ENCODE measurements at regions not wholly inside any gene's neighbourhood (a gene's known extent, or its start where the extent isn't known, plus 50 kb on each side); places are given as distances from the start of the nearest gene placed in this dataset.
"Not testable (repeated sequence)": the region's sequence is repeated elsewhere in the genome, so short reads cannot be mapped to it uniquely, and the experiment has no call there.

- Histone ChIP-seq H3K27me3 (replicated peaks) (no peaks in the 10 kb centered on the region), H3K27ac (no peak overlapping the region), H3K36me3 (no peaks in the 10 kb centered on the region), H3K4me3 (no peak overlapping the region), H3K9me3 (replicated peaks) (no peaks in the 10 kb centered on the region), H3K4me1 (replicated peaks) (no peaks in the 10 kb centered on the region)
- peak in 1 of 2 experiments; percentile 26 for DNase-seq (ENCODE audit: low read depth in 1 of 2, low spot score in 2 of 2)
Measured at GRCh38 chr9:93807166-93808074, 147.7 kb downstream of the BARX1 start.

GRCh38 chr9:93801581-93802284 is 153.4 kb downstream of the BARX1 start:
- DNase-seq (ENCODE audit: low read depth in 1 of 2, low spot score in 2 of 2): no peak
- no peaks in the 10 kb centered on the region for H3K9me3 ChIP-seq (replicated peaks)
- no peaks in the 10 kb centered on the region for H3K4me1 ChIP-seq (replicated peaks)
- no peaks in the 10 kb centered on the region for H3K36me3 ChIP-seq
- no peak overlapping the region for H3K4me3 ChIP-seq
- H3K27ac ChIP-seq: no peak overlapping the region
- no peaks in the 10 kb centered on the region for H3K27me3 ChIP-seq (replicated peaks)

- no peak for DNase-seq (ENCODE audit: low read depth in 1 of 2, low spot score in 2 of 2)
- no peaks in the 10 kb centered on the region for H3K9me3 ChIP-seq (replicated peaks)
- no peak overlapping the region for H3K27ac ChIP-seq
- H3K36me3 ChIP-seq: no peaks in the 10 kb centered on the region
- H3K27me3 ChIP-seq (replicated peaks): no peaks in the 10 kb centered on the region
- H3K4me1 ChIP-seq (replicated peaks): no peaks in the 10 kb centered on the region
- H3K4me3 ChIP-seq: no peak overlapping the region
Measured at GRCh38 chr9:93801120-93801519, 154.0 kb downstream of the BARX1 start.

- Histone ChIP-seq H3K27me3 (replicated peaks) (no peaks in the 10 kb centered on the region; the same call in 1 of the 2 replicates), H3K4me1 (replicated peaks) (no peaks in the 10 kb centered on the region), H3K4me3 (no peak overlapping the region), H3K27ac (no peak overlapping the region), H3K9me3 (replicated peaks) (no peaks in the 10 kb centered on the region), H3K36me3 (no peaks in the 10 kb centered on the region)
- no peak for DNase-seq (ENCODE audit: low read depth in 1 of 2, low spot score in 2 of 2)
Measured at GRCh38 chr9:93792358-93792757, 162.8 kb downstream of the BARX1 start.

GRCh38 chr9:93786204-93786603 is 169.0 kb downstream of the BARX1 start:
- H3K36me3 ChIP-seq: no peaks in the 10 kb centered on the region
- H3K9me3 ChIP-seq (replicated peaks): no peaks in the 10 kb centered on the region
- H3K27me3 ChIP-seq (replicated peaks): no peaks in the 10 kb centered on the region; the same call in 1 of the 2 replicates
- no peaks in the 10 kb centered on the region for H3K4me1 ChIP-seq (replicated peaks)
- DNase-seq (ENCODE audit: low read depth in 1 of 2, low spot score in 2 of 2): no peak
- no peak overlapping the region for H3K4me3 ChIP-seq
- no peak overlapping the region for H3K27ac ChIP-seq

- H3K4me3 ChIP-seq: no peak overlapping the region
- H3K36me3 ChIP-seq: no peaks in the 10 kb centered on the region
- DNase-seq (ENCODE audit: low read depth in 1 of 2, low spot score in 2 of 2): no peak
- H3K4me1 ChIP-seq (replicated peaks): no peaks in the 10 kb centered on the region
- no peaks in the 10 kb centered on the region for H3K9me3 ChIP-seq (replicated peaks)
- no peak overlapping the region for H3K27ac ChIP-seq
- H3K27me3 ChIP-seq (replicated peaks): no peaks in the 10 kb centered on the region
Measured at GRCh38 chr9:93776873-93777272, 178.3 kb downstream of the BARX1 start.

GRCh38 chr9:93776256-93776655 is 178.9 kb downstream of the BARX1 start:
- Histone ChIP-seq H3K9me3 (replicated peaks) (no peaks in the 10 kb centered on the region), H3K27me3 (replicated peaks) (no peaks in the 10 kb centered on the region), H3K4me3 (no peak overlapping the region), H3K36me3 (no peaks in the 10 kb centered on the region), H3K27ac (no peak overlapping the region), H3K4me1 (replicated peaks) (no peaks in the 10 kb centered on the region)
- DNase-seq (ENCODE audit: low read depth in 1 of 2, low spot score in 2 of 2): no peak

- no peaks in the 10 kb centered on the region for H3K27me3 ChIP-seq (replicated peaks)
- no peaks in the 10 kb centered on the region for H3K9me3 ChIP-seq (replicated peaks)
- H3K27ac ChIP-seq: no peak overlapping the region
- no peaks in the 10 kb centered on the region for H3K36me3 ChIP-seq
- no peak for DNase-seq (ENCODE audit: low read depth in 1 of 2, low spot score in 2 of 2)
- H3K4me3 ChIP-seq: no peak overlapping the region
- H3K4me1 ChIP-seq (replicated peaks): no peaks in the 10 kb centered on the region
Measured at GRCh38 chr9:93774331-93775102, 180.6 kb downstream of the BARX1 start.

GRCh38 chr9:93771276-93771675 is 183.9 kb downstream of the BARX1 start:
- no peak for DNase-seq (ENCODE audit: low read depth in 1 of 2, low spot score in 2 of 2)
- Histone ChIP-seq H3K27me3 (replicated peaks) (no peaks in the 10 kb centered on the region), H3K27ac (no peak overlapping the region), H3K36me3 (no peaks in the 10 kb centered on the region), H3K9me3 (replicated peaks) (no peaks in the 10 kb centered on the region), H3K4me3 (no peak overlapping the region), H3K4me1 (replicated peaks) (no peaks in the 10 kb centered on the region)

- no peak for DNase-seq (ENCODE audit: low read depth in 1 of 2, low spot score in 2 of 2)
- H3K9me3 ChIP-seq (replicated peaks): no peaks in the 10 kb centered on the region
- H3K27ac ChIP-seq: no peak overlapping the region
- no peaks in the 10 kb centered on the region for H3K4me1 ChIP-seq (replicated peaks)
- H3K4me3 ChIP-seq: no peak overlapping the region
- no peaks in the 10 kb centered on the region for H3K36me3 ChIP-seq
- H3K27me3 ChIP-seq (replicated peaks): no peaks in the 10 kb centered on the region
Measured at GRCh38 chr9:93761822-93762221, 185.4 kb downstream of the PHF2 start.

GRCh38 chr9:93750045-93750444 is 173.7 kb downstream of the PHF2 start:
- Histone ChIP-seq H3K27ac (no peak overlapping the region), H3K27me3 (replicated peaks) (no peaks in the 10 kb centered on the region), H3K4me1 (replicated peaks) (no peaks in the 10 kb centered on the region), H3K9me3 (replicated peaks) (0 out of 2 replicates have a peak, but pooled peaks cover 7% of the 10 kb centered on the region), H3K36me3 (no peaks in the 10 kb centered on the region), H3K4me3 (no peak overlapping the region)
- no peak for DNase-seq (ENCODE audit: low read depth in 1 of 2, low spot score in 2 of 2)

- not testable (repeated sequence) for H3K9me3 ChIP-seq (replicated peaks); H3K4me3 ChIP-seq; DNase-seq (ENCODE audit: low read depth in 1 of 2, low spot score in 2 of 2); H3K27ac ChIP-seq; H3K36me3 ChIP-seq; H3K4me1 ChIP-seq (replicated peaks); H3K27me3 ChIP-seq (replicated peaks)
Measured at GRCh38 chr9:93748827-93749226, 172.4 kb downstream of the PHF2 start.

GRCh38 chr9:93731963-93732362 is 155.6 kb downstream of the PHF2 start:
- H3K4me3 ChIP-seq: no peak overlapping the region
- H3K27me3 ChIP-seq (replicated peaks): no peaks in the 10 kb centered on the region
- no peaks in the 10 kb centered on the region for H3K9me3 ChIP-seq (replicated peaks)
- DNase-seq (ENCODE audit: low read depth in 1 of 2, low spot score in 2 of 2): no peak
- no peak overlapping the region for H3K27ac ChIP-seq
- H3K36me3 ChIP-seq: no peaks in the 10 kb centered on the region
- no peaks in the 10 kb centered on the region for H3K4me1 ChIP-seq (replicated peaks)

- no peaks in the 10 kb centered on the region for H3K4me1 ChIP-seq (replicated peaks)
- no peaks in the 10 kb centered on the region for H3K9me3 ChIP-seq (replicated peaks)
- no peaks in the 10 kb centered on the region for H3K36me3 ChIP-seq
- no peak overlapping the region for H3K27ac ChIP-seq
- DNase-seq (ENCODE audit: low read depth in 1 of 2, low spot score in 2 of 2): no peak
- H3K4me3 ChIP-seq: no peak overlapping the region
- no peaks in the 10 kb centered on the region for H3K27me3 ChIP-seq (replicated peaks)
Measured at GRCh38 chr9:93730648-93731047, 154.3 kb downstream of the PHF2 start.

Measured in SJSA1 (cell line).